ENCODE measurements at regions not wholly inside any gene's neighbourhood (a gene's known extent, or its start where the extent isn't known, plus 50 kb on each side); places are given as distances from the start of the nearest gene placed in this dataset.

DNA sequence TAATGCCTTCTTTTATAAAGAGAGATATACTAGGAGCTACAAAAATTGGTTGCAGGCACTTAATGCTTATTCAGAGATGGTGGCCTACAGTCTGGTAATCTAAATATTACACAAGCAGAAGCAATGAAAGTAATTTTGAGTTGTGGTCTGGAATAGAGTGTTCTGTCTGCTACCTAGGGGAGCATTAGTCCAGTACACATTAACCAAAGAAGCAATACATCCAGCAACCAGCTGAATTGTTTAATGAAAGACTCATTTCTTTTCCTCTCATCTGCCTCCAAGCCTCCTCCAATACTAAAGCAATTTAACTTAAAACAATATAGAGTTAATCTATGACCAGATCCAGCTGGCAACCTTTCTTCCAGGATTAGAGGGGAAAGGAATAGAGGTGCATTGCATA is 877.1 kb upstream of the CNTN5 start:
- Histone ChIP-seq H3K9me3 (ENCODE audit: low read length) (no peaks in the 10 kb centered on the region), H3F3A (ENCODE audit: insufficient read depth, low read length) (no peaks in the 10 kb centered on the region)

DNA sequence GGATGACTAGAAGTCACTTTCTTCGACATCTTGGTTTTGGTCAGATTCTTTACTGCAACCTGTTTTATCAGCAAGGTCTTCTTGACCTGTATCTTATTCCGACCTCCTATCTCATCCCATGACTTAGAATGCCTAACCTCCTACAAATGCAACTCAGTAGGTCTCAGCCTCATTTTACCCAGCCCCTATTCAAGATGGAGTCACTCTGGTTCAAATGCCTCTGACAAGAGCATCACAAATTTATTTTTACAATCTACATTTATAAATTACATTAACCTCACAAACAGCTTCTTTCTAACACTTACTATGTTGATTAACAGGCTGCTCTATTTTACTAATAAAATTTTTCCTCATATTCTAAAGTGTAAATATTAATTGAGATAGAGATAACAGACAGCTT is 867.0 kb upstream of the CNTN5 start:
- Histone ChIP-seq H3K36me3 (ENCODE audit: insufficient read depth, low read length) (no peaks in the 10 kb centered on the region), H3K4me1 (ENCODE audit: insufficient read depth, low read length, severe bottlenecking) (no peaks in the 10 kb centered on the region), H3K4me3 (ENCODE audit: low read depth, low read length, poor library complexity, severe bottlenecking) (no peak overlapping the region), H4K20me1 (ENCODE audit: insufficient read depth, low read length) (no peaks in the 10 kb centered on the region), H3K9me2 (ENCODE audit: low read depth, low read length) (no peaks in the 10 kb centered on the region), H2AFZ (ENCODE audit: low read length) (no peak overlapping the region), H3K79me2 (ENCODE audit: insufficient read depth, low read length) (no peaks in the 10 kb centered on the region), H3K9ac (ENCODE audit: low read length) (no peak overlapping the region), H3K27me3 (ENCODE audit: insufficient read depth, low read length) (no peaks in the 10 kb centered on the region), H3K9me3 (ENCODE audit: low read length) (no peaks in the 10 kb centered on the region), H3F3A (ENCODE audit: insufficient read depth, low read length) (no peaks in the 10 kb centered on the region), H3K27ac (ENCODE audit: low read depth, low read length, poor library complexity, severe bottlenecking) (no peak overlapping the region), H3K4me2 (ENCODE audit: low read length) (no peak overlapping the region)
- TF ChIP-seq, protein P1, sequence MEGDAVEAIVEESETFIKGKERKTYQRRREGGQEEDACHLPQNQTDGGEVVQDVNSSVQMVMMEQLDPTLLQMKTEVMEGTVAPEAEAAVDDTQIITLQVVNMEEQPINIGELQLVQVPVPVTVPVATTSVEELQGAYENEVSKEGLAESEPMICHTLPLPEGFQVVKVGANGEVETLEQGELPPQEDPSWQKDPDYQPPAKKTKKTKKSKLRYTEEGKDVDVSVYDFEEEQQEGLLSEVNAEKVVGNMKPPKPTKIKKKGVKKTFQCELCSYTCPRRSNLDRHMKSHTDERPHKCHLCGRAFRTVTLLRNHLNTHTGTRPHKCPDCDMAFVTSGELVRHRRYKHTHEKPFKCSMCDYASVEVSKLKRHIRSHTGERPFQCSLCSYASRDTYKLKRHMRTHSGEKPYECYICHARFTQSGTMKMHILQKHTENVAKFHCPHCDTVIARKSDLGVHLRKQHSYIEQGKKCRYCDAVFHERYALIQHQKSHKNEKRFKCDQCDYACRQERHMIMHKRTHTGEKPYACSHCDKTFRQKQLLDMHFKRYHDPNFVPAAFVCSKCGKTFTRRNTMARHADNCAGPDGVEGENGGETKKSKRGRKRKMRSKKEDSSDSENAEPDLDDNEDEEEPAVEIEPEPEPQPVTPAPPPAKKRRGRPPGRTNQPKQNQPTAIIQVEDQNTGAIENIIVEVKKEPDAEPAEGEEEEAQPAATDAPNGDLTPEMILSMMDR (IDR thresholded peaks at IDR 0.05; ENCODE audit: low read length): no peak
- TF ChIP-seq EZH2 (IDR thresholded peaks at IDR 0.05; ENCODE audit: borderline replicate concordance, low read length): no peak

More for the DNA sequence above, 877.1 kb upstream of the CNTN5 start:
- no peak for TF ChIP-seq EZH2 (IDR thresholded peaks at IDR 0.05; ENCODE audit: borderline replicate concordance, low read length)
- TF ChIP-seq, protein P1 (IDR thresholded peaks at IDR 0.05; ENCODE audit: low read length): no peak
- H3K4me3 ChIP-seq (ENCODE audit: low read depth, low read length, poor library complexity, severe bottlenecking): no peak overlapping the region
- H4K20me1 ChIP-seq (ENCODE audit: insufficient read depth, low read length): no peaks in the 10 kb centered on the region
- H3K9me2 ChIP-seq (ENCODE audit: low read depth, low read length): no peaks in the 10 kb centered on the region
- H2AFZ ChIP-seq (ENCODE audit: low read length): no peak overlapping the region
- no peak overlapping the region for H3K27ac ChIP-seq (ENCODE audit: low read depth, low read length, poor library complexity, severe bottlenecking)
- no peak overlapping the region for H3K4me2 ChIP-seq (ENCODE audit: low read length)
- no peaks in the 10 kb centered on the region for H3K79me2 ChIP-seq (ENCODE audit: insufficient read depth, low read length)
- H3K27me3 ChIP-seq (ENCODE audit: insufficient read depth, low read length): no peaks in the 10 kb centered on the region
- no peaks in the 10 kb centered on the region for H3K36me3 ChIP-seq (ENCODE audit: insufficient read depth, low read length)
- H3K4me1 ChIP-seq (ENCODE audit: insufficient read depth, low read length, severe bottlenecking): no peaks in the 10 kb centered on the region
- H3K9ac ChIP-seq (ENCODE audit: low read length): no peak overlapping the region

DNA sequence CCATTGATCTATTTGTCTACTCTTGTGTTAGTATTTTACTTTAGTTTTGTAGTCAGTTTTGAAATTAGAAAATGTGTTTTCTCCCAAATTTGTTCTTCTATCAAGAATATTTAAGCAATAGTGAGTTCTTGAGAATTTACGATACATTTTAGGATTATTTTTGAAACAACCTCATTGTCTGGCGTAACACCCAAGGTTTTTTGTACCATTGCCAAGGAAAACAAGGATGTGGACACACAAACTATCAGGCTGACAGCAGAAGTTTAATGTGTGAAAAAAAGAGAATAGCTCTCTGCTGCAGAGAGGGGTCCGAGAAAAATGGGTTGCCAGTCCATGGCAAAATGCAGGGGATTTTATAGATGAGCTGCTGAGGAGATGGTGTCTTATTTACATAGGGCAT is 865.1 kb upstream of the CNTN5 start:
- Histone ChIP-seq H3K4me2 (ENCODE audit: low read length) (no peak overlapping the region), H3K79me2 (ENCODE audit: insufficient read depth, low read length) (no peaks in the 10 kb centered on the region), H3K36me3 (ENCODE audit: insufficient read depth, low read length) (no peaks in the 10 kb centered on the region), H3K27me3 (ENCODE audit: insufficient read depth, low read length) (no peaks in the 10 kb centered on the region), H3K27ac (ENCODE audit: low read depth, low read length, poor library complexity, severe bottlenecking) (no peak overlapping the region), H3F3A (ENCODE audit: insufficient read depth, low read length) (no peaks in the 10 kb centered on the region), H3K4me3 (ENCODE audit: low read depth, low read length, poor library complexity, severe bottlenecking) (no peak overlapping the region), H2AFZ (ENCODE audit: low read length) (no peak overlapping the region), H3K9me2 (ENCODE audit: low read depth, low read length) (no peaks in the 10 kb centered on the region), H3K9ac (ENCODE audit: low read length) (no peak overlapping the region), H3K4me1 (ENCODE audit: insufficient read depth, low read length, severe bottlenecking) (no peaks in the 10 kb centered on the region), H4K20me1 (ENCODE audit: insufficient read depth, low read length) (no peaks in the 10 kb centered on the region), H3K9me3 (ENCODE audit: low read length) (no peaks in the 10 kb centered on the region)
- TF ChIP-seq EZH2 (IDR thresholded peaks at IDR 0.05; ENCODE audit: borderline replicate concordance, low read length): no peak
- TF ChIP-seq, protein P1 (IDR thresholded peaks at IDR 0.05; ENCODE audit: low read length): no peak
